Epithelial cell of esophagus (primary cell): ENCODE measurements at regions not wholly inside any gene's neighbourhood (a gene's known extent, or its start where the extent isn't known, plus 50 kb on each side); places are given as distances from the start of the nearest gene placed in this dataset.

Source experiments
- DNase-seq: peaks from one replicate; pipeline ENCODE4 v3.0.0; 2010; ENCODE audit warnings: low read depth
- H3K4me3 ChIP-seq: 2 replicates; pipeline ENCODE4 v1.5.1; 2011; ENCODE audit warnings: mild to moderate bottlenecking, low read length, control low read depth
- CTCF ChIP-seq: IDR thresholded peaks from 2 replicates; pipeline ENCODE4 v1.5.1; 2011; ENCODE audit warnings: low read depth, mild to moderate bottlenecking, low read length, control low read depth, inconsistent platforms; ENCODE audit not compliant: insufficient read depth; ENCODE audit errors: missing control alignments

GRCh38 chr18:67613731-67614130 is 97.2 kb upstream of the DSEL start:
- no peak for TF ChIP-seq CTCF
- DNase-seq = no peak
- H3K4me3 ChIP-seq = no peak overlapping the region

- no peak for TF ChIP-seq CTCF
- H3K4me3 ChIP-seq = no peak overlapping the region
- DNase-seq = no peak
Observed at GRCh38 chr18:67612281-67612680, 95.8 kb upstream of the DSEL start.

DNA sequence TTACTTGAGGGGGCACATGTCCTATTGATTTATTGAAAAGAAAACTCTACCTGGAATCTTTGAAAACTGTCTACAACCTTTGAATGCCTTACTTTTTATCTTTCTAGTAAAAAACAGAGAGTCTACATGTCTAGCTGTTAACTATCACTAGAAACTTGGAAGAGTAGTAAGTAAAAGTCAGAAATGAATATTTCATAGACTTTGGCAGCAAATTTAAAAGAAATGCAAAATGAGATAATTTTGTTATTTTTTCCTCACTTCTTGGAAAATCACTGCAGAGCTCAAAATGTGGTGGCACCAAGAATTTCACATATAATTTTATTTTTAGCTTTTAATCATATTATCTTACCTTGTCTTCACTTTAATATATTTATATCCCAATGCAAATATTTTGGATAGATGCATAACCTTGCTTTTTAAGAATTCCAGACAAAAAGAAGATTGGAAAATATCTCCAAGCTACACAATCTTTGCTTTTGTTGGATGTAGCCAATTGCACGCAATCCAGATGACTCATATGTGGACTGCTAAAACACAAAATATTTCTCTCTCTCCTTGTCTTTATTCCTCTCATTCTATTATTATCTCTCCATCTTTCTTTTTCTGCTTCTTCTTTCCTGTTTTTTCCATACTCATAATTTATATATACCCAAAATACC is 92.2 kb upstream of the DSEL start:
- no peak overlapping the region for H3K4me3 ChIP-seq
- DNase-seq = no peak
- TF ChIP-seq CTCF = no peak

DNA sequence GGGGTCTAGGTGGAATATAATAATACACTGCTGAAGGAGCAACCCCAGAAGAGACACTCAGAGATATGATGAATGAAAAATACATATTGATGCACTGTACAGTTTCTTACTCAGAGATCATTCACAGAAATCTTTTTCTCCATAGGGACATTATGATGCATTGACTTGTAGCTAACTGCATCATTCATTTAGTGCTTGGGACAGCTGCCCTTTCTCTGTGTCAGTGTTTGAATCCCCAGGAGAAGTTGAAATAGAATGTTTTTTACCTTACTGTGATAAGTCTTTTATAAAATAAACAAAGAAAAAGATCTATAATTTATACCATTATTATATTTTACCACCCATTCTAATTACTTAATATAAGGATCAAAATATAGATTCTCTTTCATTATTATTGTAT is 91.7 kb upstream of the DSEL start:
- no peak for DNase-seq
- no peak overlapping the region for H3K4me3 ChIP-seq
- TF ChIP-seq CTCF = no peak

- DNase-seq = peak; percentile 74
- no peak overlapping the region for H3K4me3 ChIP-seq
- TF ChIP-seq CTCF = no peak
Observed at GRCh38 chr18:67600181-67601180, 84.0 kb upstream of the DSEL start.

GRCh38 chr18:67599277-67599676 is 82.8 kb upstream of the DSEL start:
- H3K4me3 ChIP-seq = no peak overlapping the region
- TF ChIP-seq CTCF = no peak
- DNase-seq = peak; percentile 28
